Effector memory CD8-positive, alpha-beta T cell (primary cell): ENCODE measurements at regions not wholly inside any gene's neighbourhood (a gene's known extent, or its start where the extent isn't known, plus 50 kb on each side); places are given as distances from the start of the nearest gene placed in this dataset.

ENCODE experiments used
- ATAC-seq: fragments of 150-1000 bp; cut with Tn5 transposase; replicated peaks from 2 replicates; pipeline ENCODE4 v1.10.0; 2021; ENCODE audit warnings: mild to moderate bottlenecking, moderate library complexity
- DNase-seq, 3 experiments: peaks; one replicate each; pipeline ENCODE4 v3.0.0; 2021
- H3K27ac Mint-ChIP-seq, 2 donors: one replicate each; pipeline ENCODE4 v1.8.0; 2022; ENCODE audit warnings: mild to moderate bottlenecking in 2 of 2, mixed read lengths in 2 of 2, moderate library complexity in 2 of 2
- H3K27me3 Mint-ChIP-seq, 2 donors: one replicate each; pipeline ENCODE4 v1.8.0; 2022; ENCODE audit warnings: mixed read lengths in 2 of 2
- H3K36me3 Mint-ChIP-seq: one replicate; pipeline ENCODE4 v1.8.0; 2022; ENCODE audit warnings: mild to moderate bottlenecking, moderate library complexity, mixed read lengths; ENCODE audit not compliant: insufficient read depth
- H3K4me1 Mint-ChIP-seq, 2 donors: one replicate each; pipeline ENCODE4 v1.8.0; 2022; ENCODE audit warnings: low read depth in 2 of 2, mixed read lengths in 2 of 2
- H3K4me3 Mint-ChIP-seq, 2 donors: one replicate each; pipeline ENCODE4 v1.8.0; 2022; ENCODE audit warnings: mild to moderate bottlenecking in 2 of 2, mixed read lengths in 2 of 2, moderate library complexity in 2 of 2
- H3K9me3 Mint-ChIP-seq, 2 donors: one replicate each; pipeline ENCODE4 v1.8.0; 2022; ENCODE audit warnings: mixed read lengths in 2 of 2

GRCh38 chr13:21999666-22000065, 328.8 kb downstream of the FGF9 start:
- H3K4me1 Mint-ChIP-seq = peaks cover 3% of the 10 kb centered on the region in 2 donors
- peaks cover 0 to 1% of the 10 kb centered on the region in 2 donors for H3K9me3 Mint-ChIP-seq
- DNase-seq = no peak
- no peak for ATAC-seq
- H3K4me3 Mint-ChIP-seq = no peak overlapping the region
- H3K27ac Mint-ChIP-seq = no peak overlapping the region
- peaks cover 29 to 43% of the 10 kb centered on the region in 2 donors for H3K27me3 Mint-ChIP-seq
- H3K36me3 Mint-ChIP-seq = no peaks in the 10 kb centered on the region

- H3K36me3 Mint-ChIP-seq = no peaks in the 10 kb centered on the region
- H3K27me3 Mint-ChIP-seq = peaks cover 29 to 43% of the 10 kb centered on the region in 2 donors
- DNase-seq (no peak), ATAC-seq (no peak)
- peaks cover 3% of the 10 kb centered on the region in 2 donors for H3K4me1 Mint-ChIP-seq
- H3K4me3 Mint-ChIP-seq = no peak overlapping the region
- H3K27ac Mint-ChIP-seq = no peak overlapping the region
- peaks cover 0 to 1% of the 10 kb centered on the region in 2 donors for H3K9me3 Mint-ChIP-seq
Measured at GRCh38 chr13:22000191-22000590, 329.3 kb downstream of the FGF9 start.

DNA sequence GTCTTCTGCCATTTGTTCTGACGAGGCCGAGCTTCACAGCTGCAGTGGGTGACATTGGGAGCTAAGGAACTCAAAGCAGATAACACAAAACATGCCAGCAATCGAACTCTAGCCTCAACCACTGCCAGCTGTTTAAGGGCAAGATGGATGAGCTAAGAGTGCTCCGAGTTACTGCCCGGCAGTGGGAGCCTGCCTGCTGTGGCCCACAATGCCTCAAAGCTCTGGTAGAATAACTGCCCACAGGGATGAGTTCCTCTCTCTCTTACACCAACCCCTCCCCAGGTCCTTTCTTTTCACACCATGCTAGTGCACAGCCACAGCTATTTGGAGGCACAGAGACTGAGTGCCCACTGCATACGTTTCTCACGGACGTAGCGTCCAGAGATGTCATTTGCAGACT, 330.5 kb downstream of the FGF9 start:
- no peak overlapping the region for H3K27ac Mint-ChIP-seq
- H3K4me3 Mint-ChIP-seq = no peak overlapping the region
- H3K27me3 Mint-ChIP-seq = peaks cover 29 to 43% of the 10 kb centered on the region in 2 donors
- DNase-seq (no peak), ATAC-seq (no peak)
- peaks cover 3% of the 10 kb centered on the region in 2 donors for H3K4me1 Mint-ChIP-seq
- no peaks in the 10 kb centered on the region for H3K36me3 Mint-ChIP-seq
- peaks cover 0 to 1% of the 10 kb centered on the region in 2 donors for H3K9me3 Mint-ChIP-seq

DNA sequence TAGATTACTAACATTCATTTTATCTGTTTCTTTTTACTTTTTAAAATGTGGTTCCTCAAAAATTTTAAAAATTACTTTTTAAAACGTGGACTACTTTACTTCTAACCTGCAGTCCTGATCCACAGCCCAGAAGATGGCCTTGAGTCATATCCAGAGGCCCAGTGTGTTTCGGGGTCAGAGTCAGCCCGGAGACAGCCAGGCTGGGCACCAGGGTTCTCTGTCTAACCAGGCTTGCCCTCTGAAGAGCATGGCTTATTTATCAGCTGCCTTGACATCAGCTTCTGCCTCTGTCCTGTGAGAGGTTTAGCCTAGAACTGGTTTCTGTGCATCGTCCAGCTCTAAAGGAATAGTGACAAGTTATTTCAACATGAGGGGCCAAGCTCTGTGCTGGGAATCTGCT, 332.0 kb downstream of the FGF9 start:
- no peak for ATAC-seq
- Mint-ChIP-seq H3K4me1 (peaks cover 3% of the 10 kb centered on the region in 2 donors), H3K27me3 (peaks cover 23 to 42% of the 10 kb centered on the region in 2 donors), H3K4me3 (no peak overlapping the region), H3K36me3 (no peaks in the 10 kb centered on the region), H3K9me3 (no peaks in the 10 kb centered on the region), H3K27ac (no peak overlapping the region)
- DNase-seq = no peak

GRCh38 chr13:22009500-22009899, 338.6 kb downstream of the FGF9 start:
- Mint-ChIP-seq H3K9me3 (no peaks in the 10 kb centered on the region), H3K27ac (no peak overlapping the region), H3K4me3 (no peak overlapping the region), H3K36me3 (no peaks in the 10 kb centered on the region), H3K4me1 (no peaks in the 10 kb centered on the region), H3K27me3 (no peaks in the 10 kb centered on the region)
- peak; percentile 22 for ATAC-seq
- DNase-seq = no peak

DNA sequence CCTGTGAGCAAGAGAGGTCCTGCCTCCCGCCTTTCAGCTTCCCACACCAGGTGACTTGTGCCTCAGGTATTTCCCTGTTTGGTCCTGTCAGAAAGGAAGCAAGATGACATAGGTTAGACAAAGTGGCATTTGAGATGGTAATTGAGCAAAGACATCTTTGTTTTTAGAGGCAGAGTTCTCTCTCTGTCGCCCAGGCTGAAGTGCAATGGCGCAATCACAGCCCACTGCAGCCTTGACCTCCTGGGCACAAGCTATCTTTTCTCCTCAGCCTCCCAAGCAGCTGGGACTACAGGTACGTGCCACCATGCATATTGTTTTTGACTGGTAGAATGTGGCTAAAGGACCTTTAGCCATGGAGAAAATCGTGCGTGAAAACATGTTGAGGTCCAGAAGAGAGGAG, 339.1 kb downstream of the FGF9 start:
- DNase-seq = no peak
- no peaks in the 10 kb centered on the region for H3K9me3 Mint-ChIP-seq
- no peaks in the 10 kb centered on the region for H3K4me1 Mint-ChIP-seq
- no peak for ATAC-seq
- no peak overlapping the region for H3K27ac Mint-ChIP-seq
- no peaks in the 10 kb centered on the region for H3K36me3 Mint-ChIP-seq
- H3K27me3 Mint-ChIP-seq = no peaks in the 10 kb centered on the region
- no peak overlapping the region for H3K4me3 Mint-ChIP-seq

DNA sequence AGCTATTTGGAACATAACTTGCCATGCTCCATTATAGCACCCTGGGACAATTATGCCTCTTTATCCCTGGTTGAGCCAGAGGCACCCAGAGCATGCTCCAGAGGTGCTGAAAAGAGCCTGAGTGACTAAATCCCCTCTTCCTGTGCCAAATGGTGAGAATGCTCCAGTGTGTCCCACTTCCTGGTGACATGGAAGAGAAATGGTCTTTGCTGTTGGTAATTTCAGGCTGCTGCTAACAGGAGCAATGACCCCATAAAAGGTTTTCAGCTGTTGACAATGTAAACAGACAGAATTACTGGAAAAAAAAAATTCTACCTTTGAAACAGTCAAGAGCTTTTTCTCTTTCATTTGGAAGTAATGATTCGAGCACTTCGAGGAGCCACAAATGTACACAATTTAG, 341.8 kb downstream of the FGF9 start:
- no peaks in the 10 kb centered on the region for H3K27me3 Mint-ChIP-seq
- no peaks in the 10 kb centered on the region for H3K9me3 Mint-ChIP-seq
- H3K4me1 Mint-ChIP-seq = peaks cover 2 to 6% of the 10 kb centered on the region in 2 donors
- no peak overlapping the region for H3K4me3 Mint-ChIP-seq
- H3K36me3 Mint-ChIP-seq = no peaks in the 10 kb centered on the region
- ATAC-seq (no peak), DNase-seq (no peak)
- H3K27ac Mint-ChIP-seq = no peak overlapping the region

GRCh38 chr13:22014469-22014868, 343.6 kb downstream of the FGF9 start:
- H3K27me3 Mint-ChIP-seq = no peaks in the 10 kb centered on the region
- peaks cover 4 to 13% of the 10 kb centered on the region in 2 donors for H3K4me1 Mint-ChIP-seq
- no peak overlapping the region for H3K27ac Mint-ChIP-seq
- no peak for ATAC-seq
- H3K36me3 Mint-ChIP-seq = no peaks in the 10 kb centered on the region
- DNase-seq = no peak
- no peaks in the 10 kb centered on the region for H3K9me3 Mint-ChIP-seq
- H3K4me3 Mint-ChIP-seq = no peak overlapping the region

DNA sequence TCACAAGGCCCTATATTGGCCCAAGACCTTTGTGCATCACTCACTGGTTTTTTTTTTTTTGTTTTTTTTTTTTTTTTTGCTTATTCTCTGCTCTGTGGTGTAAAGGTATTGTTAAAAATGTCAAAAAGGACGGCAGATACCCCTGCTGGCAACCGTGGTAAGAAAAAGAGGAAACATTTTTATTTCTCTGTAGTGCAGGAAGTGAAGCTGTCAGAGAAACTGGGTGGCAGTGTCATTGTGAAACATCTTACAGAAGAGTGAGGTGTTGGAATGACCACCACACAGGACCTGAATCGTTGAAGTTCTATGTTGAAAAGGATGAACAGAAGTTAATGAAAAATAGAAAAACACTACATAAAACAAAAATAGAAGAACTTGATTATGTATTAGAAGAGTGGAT, 346.4 kb downstream of the FGF9 start:
- Mint-ChIP-seq H3K4me3 (no peak overlapping the region), H3K9me3 (no peaks in the 10 kb centered on the region), H3K27ac (peak overlapping the region; percentile 7 to 53), H3K4me1 (peaks cover 4 to 13% of the 10 kb centered on the region in 2 donors), H3K27me3 (no peaks in the 10 kb centered on the region), H3K36me3 (no peaks in the 10 kb centered on the region)
- ATAC-seq = peak; percentile 53
- DNase-seq = no peak

DNA sequence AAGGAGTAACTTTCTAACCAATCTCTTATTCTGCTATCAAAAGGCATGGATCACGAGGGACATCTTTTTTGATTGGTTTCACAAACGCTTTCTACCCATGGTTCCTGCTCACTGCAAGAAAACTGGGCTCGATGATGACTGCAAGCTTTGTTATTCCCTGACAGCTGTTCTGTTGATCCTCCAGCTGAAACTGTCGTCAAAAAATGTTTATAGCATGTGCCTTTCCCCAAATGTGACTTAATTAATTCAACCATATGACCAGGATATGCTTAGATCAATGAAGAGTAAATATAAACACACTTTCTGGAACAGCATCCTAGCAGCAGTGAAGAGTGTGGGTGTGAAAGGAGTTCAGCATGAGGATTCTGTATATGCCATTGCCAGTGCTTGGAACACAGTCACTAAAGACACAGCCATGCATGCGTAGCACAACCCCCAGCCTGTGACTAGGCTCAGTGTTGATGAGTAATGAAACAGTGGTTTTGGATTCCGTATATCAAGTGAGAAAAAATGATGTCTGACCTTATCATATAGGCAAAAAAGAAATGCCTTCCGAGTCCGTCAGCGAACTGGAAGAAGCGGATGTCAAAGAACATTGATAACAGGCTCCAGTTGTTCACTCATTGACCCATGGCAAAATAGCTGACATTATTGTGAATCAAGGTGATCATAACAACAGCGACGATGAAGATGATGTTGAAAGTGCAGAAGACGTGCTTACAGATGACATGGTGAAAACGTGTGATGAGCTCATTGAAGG, 347.4 kb downstream of the FGF9 start:
- H3K4me3 Mint-ChIP-seq = no peak overlapping the region
- H3K27ac Mint-ChIP-seq = peak overlapping the region; percentile 7 to 53
- ATAC-seq (no peak), DNase-seq (no peak)
- no peaks in the 10 kb centered on the region for H3K27me3 Mint-ChIP-seq
- H3K4me1 Mint-ChIP-seq = peaks cover 4 to 13% of the 10 kb centered on the region in 2 donors
- H3K9me3 Mint-ChIP-seq = no peaks in the 10 kb centered on the region
- no peaks in the 10 kb centered on the region for H3K36me3 Mint-ChIP-seq

- Mint-ChIP-seq H3K9me3 (no peaks in the 10 kb centered on the region), H3K27me3 (no peaks in the 10 kb centered on the region), H3K36me3 (no peaks in the 10 kb centered on the region), H3K27ac (no peak overlapping the region), H3K4me1 (peaks cover 4 to 13% of the 10 kb centered on the region in 2 donors), H3K4me3 (no peak overlapping the region)
- ATAC-seq (no peak), DNase-seq (no peak)
Measured at GRCh38 chr13:22018836-22019210, 347.9 kb downstream of the FGF9 start.

GRCh38 chr13:22024381-22024994, 353.6 kb downstream of the FGF9 start:
- H3K27ac Mint-ChIP-seq = peak overlapping the region in 1 of 2 donors; percentile 41
- no peaks in the 10 kb centered on the region for H3K9me3 Mint-ChIP-seq
- H3K36me3 Mint-ChIP-seq = no peaks in the 10 kb centered on the region
- peaks cover 0 to 8% of the 10 kb centered on the region in 2 donors for H3K27me3 Mint-ChIP-seq
- H3K4me1 Mint-ChIP-seq = peaks cover 0 to 1% of the 10 kb centered on the region in 2 donors
- ATAC-seq (no peak), DNase-seq (no peak)
- H3K4me3 Mint-ChIP-seq = no peak overlapping the region

- Mint-ChIP-seq H3K9me3 (no peaks in the 10 kb centered on the region), H3K27ac (no peak overlapping the region), H3K27me3 (peaks cover 0 to 8% of the 10 kb centered on the region in 2 donors), H3K36me3 (no peaks in the 10 kb centered on the region), H3K4me3 (no peak overlapping the region), H3K4me1 (peaks cover 0 to 1% of the 10 kb centered on the region in 2 donors)
- DNase-seq (no peak), ATAC-seq (no peak)
Measured at GRCh38 chr13:22027566-22027965, 356.7 kb downstream of the FGF9 start.

DNA sequence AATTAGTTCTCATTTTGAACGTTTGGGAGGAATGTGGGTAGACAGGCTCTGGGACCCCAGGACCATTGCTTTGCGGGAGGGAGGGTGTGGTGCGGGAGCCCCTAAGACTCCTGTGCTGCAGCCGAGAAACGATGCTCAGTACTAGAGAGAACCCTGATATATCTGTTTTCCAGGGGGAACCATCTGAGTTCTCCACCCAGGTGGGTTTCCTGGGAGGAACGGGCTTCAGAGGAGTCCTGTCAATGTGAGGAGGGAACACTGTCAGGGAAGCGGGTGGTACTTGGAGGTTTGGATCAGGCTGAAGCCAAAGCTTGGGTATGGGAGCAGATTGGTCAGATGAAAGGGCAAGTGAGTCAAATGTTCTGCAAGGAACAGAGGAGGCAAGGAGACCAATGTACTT, 358.0 kb downstream of the FGF9 start:
- no peak overlapping the region for H3K4me3 Mint-ChIP-seq
- H3K9me3 Mint-ChIP-seq = no peaks in the 10 kb centered on the region
- H3K4me1 Mint-ChIP-seq = peaks cover 0 to 1% of the 10 kb centered on the region in 2 donors
- H3K27ac Mint-ChIP-seq = no peak overlapping the region
- no peaks in the 10 kb centered on the region for H3K36me3 Mint-ChIP-seq
- DNase-seq (no peak), ATAC-seq (no peak)
- H3K27me3 Mint-ChIP-seq = peaks cover 0 to 8% of the 10 kb centered on the region in 2 donors
